A549 (cell line): ENCODE measurements at regions not wholly inside any gene's neighbourhood (a gene's known extent, or its start where the extent isn't known, plus 50 kb on each side); places are given as distances from the start of the nearest gene placed in this dataset.

Experiments used
- ATAC-seq, 2 experiments: fragments of 200-7000 bp in 1 of 2; fragments of >200 bp in 1 of 2; cut with Nextera tagmentation in 1 of 2; cut with Tn5 transposase in 1 of 2; 3 replicates each; pipeline versions ENCODE4 v1.8.0 to v1.9.1; 2018 to 2020; ENCODE audit warnings: mild to moderate bottlenecking in 1 of 2, moderate library complexity in 1 of 2
- CTCF ChIA-PET: fragments of 300-600 bp; sonication (Branson Sonifier 250); formaldehyde crosslinking; extraction: SDS; loops from one replicate; lab custom pipeline; 2021; ENCODE audit warnings: antibody characterized with exemption, inconsistent platforms; lab: Yijun Ruan, JAX
- POLR2A ChIA-PET: fragments of 350-600 bp; formaldehyde crosslinking; extraction: SDS; loops from one replicate; lab custom pipeline; 2021; ENCODE audit warnings: antibody characterized with exemption, inconsistent platforms; lab: Yijun Ruan, JAX
- DNase-seq, 2 experiments: peaks; one replicate each; pipeline versions ENCODE4 v3.0.0 to v3.0.0-alpha.2; 2011 to 2016; ENCODE audit warnings: low read depth in 1 of 2, low spot score in 1 of 2
- FAIRE-seq: peaks from 2 replicates; lab custom pipeline; 2011; peaks lifted over from hg19 to GRCh38; lab: Jason Lieb, UNC
- H3K27ac ChIP-seq, 2 experiments: fragments of >200 bp; sonication (Bioruptor Twin); formaldehyde crosslinking; 3 replicates each; pipeline ENCODE4 v1.5.1; 2016 to 2017
- H3K4me1 ChIP-seq: fragments of >200 bp; sonication (Bioruptor Twin); formaldehyde crosslinking; 3 replicates; pipeline ENCODE4 v1.6.1; 2016
- H3K4me2 ChIP-seq: fragments of >200 bp; sonication (Bioruptor Twin); formaldehyde crosslinking; 3 replicates; pipeline ENCODE4 v1.6.1; 2016
- H3K4me3 ChIP-seq: fragments of >200 bp; sonication (Bioruptor Twin); formaldehyde crosslinking; 3 replicates; pipeline ENCODE4 v1.5.1; 2016
- H3K9me3 ChIP-seq: fragments of >200 bp; sonication (Bioruptor Twin); formaldehyde crosslinking; 3 replicates; pipeline ENCODE4 v1.6.1; 2016
- ATOH8 ChIP-seq: fragments of 250-450 bp; sonication (Bioruptor Pico); IDR thresholded peaks from 2 replicates; pipeline ENCODE4 v1.5.0; 2020; ENCODE audit warnings: low read depth, mild to moderate bottlenecking, moderate library complexity
- E2F6 ChIP-seq: IDR thresholded peaks from 2 replicates; pipeline ENCODE4 v1.6.1; 2012; ENCODE audit warnings: low read depth, borderline replicate concordance
- EHMT2 ChIP-seq: fragments of 200-600 bp; sonication (generic); IDR thresholded peaks from 2 replicates; pipeline ENCODE4 v1.6.1; 2016; ENCODE audit warnings: antibody characterized with exemption, low read depth, mild to moderate bottlenecking, moderate library complexity
- GATA3 ChIP-seq: IDR thresholded peaks from 2 replicates; pipeline ENCODE4 v1.6.1; 2012; ENCODE audit warnings: borderline replicate concordance
- HOXA7 ChIP-seq: fragments of 250-450 bp; sonication (Bioruptor Pico); IDR thresholded peaks from 2 replicates; pipeline ENCODE4 v1.5.0; 2020; ENCODE audit warnings: mild to moderate bottlenecking, moderate library complexity
- JUNB ChIP-seq: fragments of >200 bp; sonication (Bioruptor Twin); formaldehyde crosslinking; IDR thresholded peaks from 2 replicates; pipeline ENCODE4 v1.6.1; 2016
- MAFK ChIP-seq: fragments of 450-650 bp; IDR thresholded peaks from 2 replicates; pipeline ENCODE4 v1.6.1; 2014; ENCODE audit not compliant: partially characterized antibody
- NPAS2 ChIP-seq: fragments of 250-450 bp; sonication (Bioruptor Pico); IDR thresholded peaks from 2 replicates; pipeline ENCODE4 v1.8.0; 2022; ENCODE audit warnings: mild to moderate bottlenecking, moderate library complexity, borderline replicate concordance
- POLR2AphosphoS2 ChIP-seq: conservative IDR thresholded peaks from 2 replicates; pipeline ENCODE4 v1.6.1; 2012; ENCODE audit warnings: low read length, improper control_type of control experiment, inconsistent platforms
- RFX5 ChIP-seq: fragments of 450-650 bp; IDR thresholded peaks from 2 replicates; pipeline ENCODE4 v1.7.1; 2014; ENCODE audit warnings: antibody characterized with exemption, mild to moderate bottlenecking, moderate library complexity
- WGBS: methylation state at CpG from one replicate; pipeline ENCODE4 v1.1.6; 2017; ENCODE audit errors: missing lambda C conversion rate; 5-methylcytosine and 5-hydroxymethylcytosine counted together
- TF ChIP-seq, protein P1 (sequence below): fragments of 250-450 bp; sonication (Bioruptor Pico); IDR thresholded peaks from 2 replicates; pipeline ENCODE4 v1.5.0; 2021; ENCODE audit warnings: mild to moderate bottlenecking, moderate library complexity, borderline replicate concordance
- TF ChIP-seq, protein P2 (sequence below): IDR thresholded peaks from 2 replicates; pipeline ENCODE4 v1.6.1; 2012
- TF ChIP-seq, protein P3 (sequence below): fragments of 450-650 bp; IDR thresholded peaks from 2 replicates; pipeline ENCODE4 v1.6.1; 2014; ENCODE audit warnings: antibody characterized with exemption
- TF ChIP-seq, protein P4 (sequence below): fragments of >200 bp; sonication (Bioruptor Twin); formaldehyde crosslinking; IDR thresholded peaks from 2 replicates; pipeline ENCODE4 v1.6.1; 2016
- TF ChIP-seq, protein P5 (sequence below): fragments of >200 bp; sonication (Bioruptor Twin); formaldehyde crosslinking; IDR thresholded peaks from 3 replicates; pipeline ENCODE4 v1.5.1; 2016

DNA sequence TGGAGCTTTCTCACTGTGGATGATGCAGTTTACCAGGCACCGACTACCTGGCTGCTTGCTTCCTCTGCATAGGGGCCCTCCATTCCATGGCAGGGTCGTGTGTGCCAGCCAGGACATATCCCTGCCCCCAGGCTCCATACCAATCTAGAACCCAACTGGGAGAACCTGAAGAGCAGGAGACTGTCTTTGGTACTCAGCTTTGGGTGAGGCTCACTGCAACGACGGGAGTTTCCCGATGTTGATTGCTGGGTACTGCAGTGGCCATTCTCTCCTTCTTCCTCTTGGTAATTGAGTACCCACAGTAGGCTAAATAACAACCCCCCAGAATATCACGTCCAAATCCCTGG is 133.3 kb upstream of the SERTAD2 start:
- ATAC-seq, result no peak
- POLR2A ChIA-PET, result no interaction called here
- TF ChIP-seq, protein P1, sequence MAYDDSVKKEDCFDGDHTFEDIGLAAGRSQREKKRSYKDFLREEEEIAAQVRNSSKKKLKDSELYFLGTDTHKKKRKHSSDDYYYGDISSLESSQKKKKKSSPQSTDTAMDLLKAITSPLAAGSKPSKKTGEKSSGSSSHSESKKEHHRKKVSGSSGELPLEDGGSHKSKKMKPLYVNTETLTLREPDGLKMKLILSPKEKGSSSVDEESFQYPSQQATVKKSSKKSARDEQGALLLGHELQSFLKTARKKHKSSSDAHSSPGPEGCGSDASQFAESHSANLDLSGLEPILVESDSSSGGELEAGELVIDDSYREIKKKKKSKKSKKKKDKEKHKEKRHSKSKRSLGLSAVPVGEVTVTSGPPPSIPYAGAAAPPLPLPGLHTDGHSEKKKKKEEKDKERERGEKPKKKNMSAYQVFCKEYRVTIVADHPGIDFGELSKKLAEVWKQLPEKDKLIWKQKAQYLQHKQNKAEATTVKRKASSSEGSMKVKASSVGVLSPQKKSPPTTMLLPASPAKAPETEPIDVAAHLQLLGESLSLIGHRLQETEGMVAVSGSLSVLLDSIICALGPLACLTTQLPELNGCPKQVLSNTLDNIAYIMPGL (CRISPR knock-in tag), result no peak
- no peak for TF ChIP-seq E2F6
- TF ChIP-seq HOXA7 (CRISPR knock-in tag), result no peak
- TF ChIP-seq, protein P2, sequence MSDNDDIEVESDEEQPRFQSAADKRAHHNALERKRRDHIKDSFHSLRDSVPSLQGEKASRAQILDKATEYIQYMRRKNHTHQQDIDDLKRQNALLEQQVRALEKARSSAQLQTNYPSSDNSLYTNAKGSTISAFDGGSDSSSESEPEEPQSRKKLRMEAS, result no peak
- TF ChIP-seq, protein P3, sequence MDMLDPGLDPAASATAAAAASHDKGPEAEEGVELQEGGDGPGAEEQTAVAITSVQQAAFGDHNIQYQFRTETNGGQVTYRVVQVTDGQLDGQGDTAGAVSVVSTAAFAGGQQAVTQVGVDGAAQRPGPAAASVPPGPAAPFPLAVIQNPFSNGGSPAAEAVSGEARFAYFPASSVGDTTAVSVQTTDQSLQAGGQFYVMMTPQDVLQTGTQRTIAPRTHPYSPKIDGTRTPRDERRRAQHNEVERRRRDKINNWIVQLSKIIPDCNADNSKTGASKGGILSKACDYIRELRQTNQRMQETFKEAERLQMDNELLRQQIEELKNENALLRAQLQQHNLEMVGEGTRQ, result no peak
- no peak for TF ChIP-seq ATOH8
- TF ChIP-seq, protein P4, sequence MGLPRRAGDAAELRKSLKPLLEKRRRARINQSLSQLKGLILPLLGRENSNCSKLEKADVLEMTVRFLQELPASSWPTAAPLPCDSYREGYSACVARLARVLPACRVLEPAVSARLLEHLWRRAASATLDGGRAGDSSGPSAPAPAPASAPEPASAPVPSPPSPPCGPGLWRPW, result no peak
- no peak for TF ChIP-seq RFX5
- TF ChIP-seq POLR2AphosphoS2, result no peak
- TF ChIP-seq, protein P5, sequence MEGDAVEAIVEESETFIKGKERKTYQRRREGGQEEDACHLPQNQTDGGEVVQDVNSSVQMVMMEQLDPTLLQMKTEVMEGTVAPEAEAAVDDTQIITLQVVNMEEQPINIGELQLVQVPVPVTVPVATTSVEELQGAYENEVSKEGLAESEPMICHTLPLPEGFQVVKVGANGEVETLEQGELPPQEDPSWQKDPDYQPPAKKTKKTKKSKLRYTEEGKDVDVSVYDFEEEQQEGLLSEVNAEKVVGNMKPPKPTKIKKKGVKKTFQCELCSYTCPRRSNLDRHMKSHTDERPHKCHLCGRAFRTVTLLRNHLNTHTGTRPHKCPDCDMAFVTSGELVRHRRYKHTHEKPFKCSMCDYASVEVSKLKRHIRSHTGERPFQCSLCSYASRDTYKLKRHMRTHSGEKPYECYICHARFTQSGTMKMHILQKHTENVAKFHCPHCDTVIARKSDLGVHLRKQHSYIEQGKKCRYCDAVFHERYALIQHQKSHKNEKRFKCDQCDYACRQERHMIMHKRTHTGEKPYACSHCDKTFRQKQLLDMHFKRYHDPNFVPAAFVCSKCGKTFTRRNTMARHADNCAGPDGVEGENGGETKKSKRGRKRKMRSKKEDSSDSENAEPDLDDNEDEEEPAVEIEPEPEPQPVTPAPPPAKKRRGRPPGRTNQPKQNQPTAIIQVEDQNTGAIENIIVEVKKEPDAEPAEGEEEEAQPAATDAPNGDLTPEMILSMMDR, result no peak
- no peak for TF ChIP-seq EHMT2
- TF ChIP-seq NPAS2 (CRISPR knock-in tag), result no peak
- no peak for TF ChIP-seq MAFK
- TF ChIP-seq JUNB, result no peak
- Histone ChIP-seq H3K4me3 (no peak overlapping the region), H3K4me1 (no peaks in the 10 kb centered on the region), H3K9me3 (no peaks in the 10 kb centered on the region), H3K27ac (no peak overlapping the region), H3K4me2 (no peak overlapping the region)
- FAIRE-seq, result no peak
- 75% methylated on average over 6 of the region's 6 CpGs for WGBS
- no peak for DNase-seq
- CTCF ChIA-PET, result interaction anchor here (0.7 to 2.2 kb wide), 7 partner anchors 9 to 141 kb away, joined by 3 to 7 read pairs (median 4); partner anchors contain the start of gene SERTAD2

DNA sequence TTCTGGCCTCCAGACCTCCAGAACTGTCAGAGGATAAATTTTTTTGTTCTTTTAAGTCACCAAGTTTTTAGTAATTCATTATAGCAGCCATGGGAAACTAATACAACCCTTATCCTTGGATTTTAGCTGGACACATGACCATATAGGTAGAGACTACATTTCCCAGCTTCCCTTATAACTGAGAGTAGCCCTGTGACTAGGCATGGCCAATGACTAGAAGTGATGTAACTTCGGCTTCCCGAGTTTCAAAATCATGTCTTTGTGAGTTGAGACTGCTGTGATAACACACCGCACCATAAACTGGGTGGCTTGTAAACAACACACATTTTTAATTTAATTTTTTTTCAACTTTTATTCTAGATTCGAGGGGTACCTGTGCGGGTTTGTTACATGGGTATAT is 134.0 kb upstream of the SERTAD2 start:
- no peak overlapping the region for H3K27ac ChIP-seq
- TF ChIP-seq, protein P3, result 0 out of 2 replicates have a peak, but pooled peaks have one; percentile 19
- no peak for TF ChIP-seq GATA3
- H3K4me1 ChIP-seq, result no peaks in the 10 kb centered on the region
- 66% methylated on average over 5 of the region's 5 CpGs for WGBS
- ChIA-PET CTCF (interaction anchor here (0.7 to 2.2 kb wide), 6 partner anchors 14 to 142 kb away, joined by 3 to 7 read pairs (median 3); partner anchors contain the start of gene SERTAD2), POLR2A (no interaction called here)
- FAIRE-seq, result no peak
- ATAC-seq, result peak; percentile 63 to 76; a peak in 3 of 6 replicates
- H3K4me2 ChIP-seq, result no peak overlapping the region
- no peak overlapping the region for H3K4me3 ChIP-seq
- H3K9me3 ChIP-seq, result no peaks in the 10 kb centered on the region
- DNase-seq, result no peak
